ENCODE measurements at regions not wholly inside any gene's neighbourhood (a gene's known extent, or its start where the extent isn't known, plus 50 kb on each side); places are given as distances from the start of the nearest gene placed in this dataset.

DNA sequence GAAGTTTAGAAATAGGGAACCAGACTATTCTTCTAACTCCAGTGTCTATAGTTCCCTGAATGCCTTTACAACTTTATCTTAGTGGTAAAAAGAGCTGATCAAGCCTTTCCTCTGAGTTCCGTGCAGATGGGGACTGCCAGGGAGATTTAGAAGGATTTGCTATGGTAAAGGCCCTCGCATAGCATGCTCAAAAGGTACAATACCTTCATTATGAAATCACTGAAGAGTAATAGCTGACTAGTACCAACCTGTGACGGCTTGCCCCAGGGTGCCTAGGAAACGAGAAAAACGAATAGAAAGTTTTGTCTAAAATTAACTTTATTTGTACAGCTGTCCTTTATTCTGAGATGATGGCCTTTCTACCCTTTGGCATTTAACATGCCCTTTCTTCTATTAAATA lies 150.1 kb upstream of the ARHGAP42 start:
- DNase-seq = no peak

DNA sequence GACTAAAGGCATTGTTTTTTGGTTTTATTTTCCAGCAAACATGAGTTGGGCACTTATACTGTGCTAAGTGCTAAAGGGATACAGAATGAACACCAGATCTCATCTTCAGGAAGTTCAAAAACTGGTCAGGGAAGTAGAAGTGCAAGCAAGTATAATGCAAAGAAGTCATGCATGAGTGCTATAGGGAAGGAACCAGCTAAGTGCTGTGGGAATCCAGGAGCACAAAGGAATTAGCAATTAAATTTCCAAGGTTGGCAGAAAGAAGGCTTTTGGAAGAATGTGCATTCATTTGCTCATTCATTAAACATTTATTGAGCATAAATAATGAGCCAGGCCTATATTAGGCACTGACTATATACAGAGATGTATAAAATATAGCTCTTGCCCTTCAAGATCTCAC lies 143.7 kb upstream of the ARHGAP42 start:
- DNase-seq = no peak

DNA sequence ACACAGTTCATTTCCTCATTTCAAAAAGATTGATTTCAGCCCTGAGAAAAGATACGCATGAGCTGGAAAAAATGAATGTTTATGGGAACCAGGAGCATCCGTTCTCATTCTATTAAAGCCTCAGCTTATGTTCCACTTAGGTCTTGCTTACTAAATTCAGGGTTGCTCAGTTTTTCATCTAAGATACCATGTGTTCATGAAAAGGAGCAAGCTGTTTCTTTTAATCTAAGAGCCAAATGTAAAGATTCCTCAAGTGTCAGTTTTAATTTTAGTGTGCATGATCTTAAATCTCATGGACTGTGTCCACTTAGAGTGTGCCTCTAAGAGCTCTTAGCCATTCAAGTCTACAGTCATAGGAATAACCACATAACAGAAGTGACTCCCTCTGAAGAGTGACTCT lies 141.5 kb upstream of the ARHGAP42 start:
- no peak for DNase-seq

DNA sequence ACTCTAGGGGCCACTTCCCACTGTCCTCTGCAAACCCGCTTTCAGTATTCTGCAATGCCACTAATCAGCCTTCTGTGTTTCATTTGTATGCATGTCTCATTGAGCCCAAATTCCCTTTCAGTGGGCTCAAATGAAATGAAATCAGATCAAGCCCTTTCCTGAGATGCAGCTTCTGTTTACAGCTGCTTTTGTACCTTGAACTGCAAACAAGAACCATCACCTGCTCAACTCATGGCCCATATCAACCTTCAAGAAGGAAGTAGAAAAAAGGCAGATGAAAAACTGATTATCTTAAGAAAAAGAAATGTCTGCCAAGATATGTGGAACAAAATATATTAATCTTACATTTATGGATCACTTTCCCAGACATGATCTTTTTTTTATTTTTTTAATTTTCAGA lies 141.1 kb upstream of the ARHGAP42 start:
- no peak for DNase-seq

DNA sequence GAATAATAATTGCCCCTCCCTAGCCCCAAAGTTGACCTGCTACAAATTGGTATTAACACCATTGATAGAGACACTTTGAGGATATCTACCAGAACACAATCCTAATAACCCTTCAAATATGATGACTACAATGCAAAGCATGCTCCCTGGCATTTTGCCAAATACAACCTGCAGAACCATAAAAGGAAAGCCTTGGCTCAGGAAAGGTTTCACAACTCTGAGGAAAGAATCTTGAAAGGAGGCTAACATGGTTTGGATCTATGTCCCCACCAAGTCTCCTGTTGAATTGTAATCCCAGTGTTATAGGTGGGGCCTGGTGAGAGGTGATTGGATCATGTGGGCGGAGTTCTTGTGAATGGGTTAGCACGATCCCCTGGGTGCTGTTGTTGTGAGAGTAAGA lies 140.4 kb upstream of the ARHGAP42 start:
- DNase-seq = no peak

DNA sequence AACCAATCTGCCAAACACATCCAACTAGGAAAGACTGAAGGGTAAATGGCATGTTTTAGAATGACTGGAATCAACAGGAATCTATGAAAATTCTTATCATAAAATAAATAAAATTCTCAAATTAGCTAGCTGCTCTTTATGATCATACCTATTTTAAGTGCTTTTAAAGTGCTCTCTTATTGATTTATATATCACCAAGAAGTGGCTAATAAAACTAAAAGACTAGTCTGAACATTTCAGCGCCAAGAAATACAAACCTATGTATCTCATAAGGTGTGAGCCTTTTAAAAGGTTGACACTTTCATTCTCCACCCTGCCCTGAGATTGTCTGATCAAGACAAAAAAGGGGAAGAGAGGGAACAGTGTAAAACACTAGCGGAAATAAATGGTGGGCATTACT lies 136.8 kb upstream of the ARHGAP42 start:
- DNase-seq = no peak

DNA sequence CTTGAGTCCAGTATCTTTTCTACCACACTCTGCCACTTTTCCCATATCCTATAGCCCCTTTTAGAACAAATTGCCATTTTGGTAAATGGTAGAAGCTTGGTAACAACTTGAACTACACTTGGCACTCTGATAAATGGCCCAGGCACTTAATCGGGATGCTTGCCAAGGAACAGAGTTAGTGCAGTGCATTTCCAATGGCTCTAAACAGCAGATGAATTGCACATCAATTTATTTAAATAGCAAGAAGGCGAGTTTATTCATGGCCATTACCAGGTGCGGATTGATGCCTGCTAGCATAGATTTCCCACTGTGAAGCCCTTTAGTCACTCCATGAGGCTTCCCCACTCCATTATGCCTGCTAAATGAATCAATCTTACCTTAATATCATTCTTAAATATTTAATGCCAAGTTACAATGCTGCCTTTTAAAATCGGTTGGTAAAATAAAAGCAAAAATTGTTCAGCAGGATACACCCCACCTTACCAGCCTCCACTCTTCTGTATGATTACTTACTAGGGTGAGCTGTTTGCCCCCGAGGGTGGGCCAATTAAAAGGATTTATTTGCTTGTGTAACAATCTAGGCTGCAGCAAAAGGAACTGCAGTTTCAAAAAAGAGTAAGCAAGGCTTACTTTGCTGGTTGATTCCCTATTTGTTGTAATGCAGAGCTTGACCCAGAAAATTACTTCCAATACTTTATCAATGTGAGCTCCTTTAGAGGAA lies 136.0 kb upstream of the ARHGAP42 start:
- DNase-seq = no peak

DNA sequence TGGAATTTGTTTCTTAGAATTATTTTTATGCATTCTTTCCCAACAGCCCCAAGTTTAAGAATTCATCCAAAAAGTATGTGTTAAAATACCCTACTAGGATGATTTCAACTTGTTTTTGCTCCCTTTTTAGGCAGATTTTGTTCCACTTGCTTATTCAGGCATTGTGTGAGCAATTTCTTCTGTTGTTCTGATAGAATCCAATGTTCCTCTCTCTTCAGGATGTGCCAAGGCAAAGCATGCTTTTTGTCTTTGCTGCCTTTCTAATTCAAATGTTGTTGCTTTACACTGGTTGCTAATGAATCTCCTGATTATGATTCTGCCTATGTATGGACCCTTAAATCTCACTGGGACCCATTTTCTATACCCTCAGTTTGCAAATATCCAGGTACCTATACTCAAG lies 131.2 kb upstream of the ARHGAP42 start:
- DNase-seq = no peak

DNA sequence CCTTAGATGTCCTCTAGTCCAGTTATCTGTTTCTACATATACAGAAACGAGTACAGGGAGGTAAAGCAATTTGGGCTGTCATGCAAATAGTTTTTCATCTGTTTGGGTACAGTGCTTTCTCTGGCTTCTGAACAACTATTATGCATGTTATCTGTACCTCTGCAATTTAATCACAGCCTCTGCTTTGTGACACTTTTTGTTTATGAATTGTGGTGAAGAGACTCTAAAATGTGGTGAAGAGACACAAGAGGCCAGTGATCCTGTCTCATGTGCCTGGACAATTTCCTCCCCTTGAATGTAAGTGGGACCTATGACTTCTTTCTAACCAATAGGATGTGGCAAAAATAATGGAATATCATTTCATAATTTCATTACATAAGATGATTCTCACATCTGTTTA lies 130.3 kb upstream of the ARHGAP42 start:
- no peak for DNase-seq

DNA sequence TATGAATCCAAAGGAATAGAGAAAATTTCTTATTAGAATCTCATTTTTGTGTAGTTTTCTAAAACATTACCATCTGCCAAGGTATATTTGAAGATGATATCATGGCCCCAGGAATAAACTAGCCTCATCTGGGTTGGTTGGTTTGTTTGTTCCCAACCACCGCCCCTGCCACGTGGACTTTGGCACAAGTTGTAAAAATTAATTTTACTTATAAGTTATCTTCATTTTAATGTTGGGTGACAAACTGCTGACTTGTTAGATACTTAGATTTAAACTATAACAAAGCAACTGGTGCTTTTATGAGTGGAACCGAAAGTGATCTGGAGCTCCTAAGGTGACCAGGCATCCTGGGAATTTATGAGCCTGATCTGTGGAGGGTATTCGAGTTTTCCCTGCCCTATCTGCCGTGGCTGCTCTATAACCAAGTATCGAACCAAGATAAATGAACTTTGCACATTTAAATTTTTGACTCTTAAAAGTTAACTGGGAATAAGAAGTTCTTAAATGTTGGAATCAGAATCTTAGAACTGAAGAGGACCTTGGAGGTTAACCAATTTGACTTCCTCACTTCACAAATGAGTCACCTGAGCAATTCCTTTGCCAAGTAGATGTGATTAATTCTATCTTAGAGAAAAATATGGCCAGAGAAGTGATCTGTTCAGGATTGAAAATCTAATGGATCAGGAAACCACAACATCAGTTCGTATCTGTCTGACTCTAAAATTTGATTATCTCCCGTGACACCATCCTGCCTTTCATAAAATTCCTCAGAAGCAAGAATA lies 129.1 kb upstream of the ARHGAP42 start:
- no peak for DNase-seq

DNA sequence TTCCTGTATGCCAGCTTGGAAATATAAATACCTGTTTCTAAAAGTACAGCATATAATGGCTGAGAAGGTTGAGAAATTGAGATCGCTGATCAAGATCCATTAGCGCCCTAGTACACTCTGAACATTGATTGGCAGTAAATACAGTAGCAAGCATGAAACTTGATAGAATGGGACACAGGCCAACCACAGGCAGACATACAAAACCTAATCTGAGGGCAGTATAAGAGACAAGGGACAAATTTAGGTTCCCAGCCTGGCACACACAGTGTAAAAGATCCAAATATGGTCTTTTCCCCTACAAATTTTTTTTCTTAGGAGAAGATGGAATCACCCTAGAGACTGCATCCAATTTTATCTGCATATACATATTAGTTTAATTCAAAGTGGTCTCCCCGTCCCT lies 126.5 kb upstream of the ARHGAP42 start:
- DNase-seq = no peak

DNA sequence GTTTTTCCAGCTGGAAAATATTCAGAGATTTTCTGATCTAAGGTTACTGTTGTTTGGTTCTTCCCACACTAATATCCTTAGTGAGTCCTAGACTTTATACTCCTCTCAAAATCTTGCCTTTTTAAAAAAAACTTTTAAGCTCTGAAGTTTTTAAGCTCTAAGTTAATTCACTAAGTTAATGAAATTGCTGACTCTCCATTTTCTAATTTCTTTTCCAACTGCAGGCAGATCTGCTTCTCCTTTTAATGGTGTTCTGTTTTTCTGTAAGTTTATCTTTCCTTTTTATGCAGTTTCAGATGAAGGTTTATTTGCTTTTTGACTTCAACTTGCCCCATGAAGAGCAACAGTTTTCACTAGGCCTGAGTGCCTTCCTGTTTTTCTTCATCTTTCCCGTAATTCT lies 125.8 kb upstream of the ARHGAP42 start:
- DNase-seq = no peak

DNA sequence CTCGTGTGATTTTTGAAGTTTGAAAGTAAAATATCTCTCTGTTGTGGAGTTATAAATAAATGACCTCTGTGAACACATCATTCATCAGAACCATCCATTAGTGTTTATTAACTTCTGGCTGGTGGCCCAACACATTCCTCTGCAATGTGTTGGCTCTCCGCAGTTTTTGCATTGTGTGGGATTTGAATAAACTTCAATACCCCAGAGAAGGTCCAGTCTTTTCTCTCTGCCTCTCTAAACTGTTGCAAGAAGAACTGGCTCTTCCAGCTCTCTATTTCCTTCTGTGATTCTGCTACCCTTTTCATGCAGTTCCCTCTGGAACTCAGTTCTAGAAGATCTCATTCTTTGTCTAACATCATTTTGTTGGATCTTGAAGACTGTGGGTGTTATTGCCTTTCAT lies 125.0 kb upstream of the ARHGAP42 start:
- DNase-seq = no peak

DNA sequence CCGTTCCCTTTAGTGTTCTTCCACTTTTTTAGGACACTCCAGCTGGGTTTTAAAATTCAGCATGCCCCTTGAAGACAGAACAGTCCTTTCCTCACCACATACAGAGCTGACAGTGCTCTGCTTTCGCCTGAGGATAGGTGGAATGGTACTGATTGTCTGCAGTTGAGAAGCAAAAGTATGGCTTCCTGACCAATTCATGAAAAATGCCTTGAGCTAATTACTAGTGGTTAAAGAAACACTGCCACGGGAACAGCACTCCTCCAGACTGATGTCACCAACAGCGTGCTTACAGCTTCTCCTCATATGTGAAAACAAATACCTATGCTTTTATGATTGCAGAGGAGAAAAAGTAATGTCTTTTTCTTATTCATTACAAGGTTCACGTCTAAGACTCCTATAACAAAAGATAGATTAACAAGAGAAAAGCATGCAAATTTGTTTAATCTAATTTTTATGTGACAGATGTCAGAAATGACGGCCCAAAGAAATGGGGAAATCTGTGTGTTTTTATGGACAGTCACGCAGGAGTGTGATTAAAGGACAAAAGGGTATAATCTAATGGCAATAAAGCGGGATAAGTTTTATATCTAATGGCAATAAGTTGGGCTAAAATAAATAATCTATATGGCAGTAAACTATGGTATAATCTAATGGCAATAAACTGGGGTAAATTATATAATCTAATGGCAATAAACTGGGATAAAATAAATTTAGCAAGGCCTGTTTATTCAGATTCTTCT lies 123.4 kb upstream of the ARHGAP42 start:
- DNase-seq = no peak

DNA sequence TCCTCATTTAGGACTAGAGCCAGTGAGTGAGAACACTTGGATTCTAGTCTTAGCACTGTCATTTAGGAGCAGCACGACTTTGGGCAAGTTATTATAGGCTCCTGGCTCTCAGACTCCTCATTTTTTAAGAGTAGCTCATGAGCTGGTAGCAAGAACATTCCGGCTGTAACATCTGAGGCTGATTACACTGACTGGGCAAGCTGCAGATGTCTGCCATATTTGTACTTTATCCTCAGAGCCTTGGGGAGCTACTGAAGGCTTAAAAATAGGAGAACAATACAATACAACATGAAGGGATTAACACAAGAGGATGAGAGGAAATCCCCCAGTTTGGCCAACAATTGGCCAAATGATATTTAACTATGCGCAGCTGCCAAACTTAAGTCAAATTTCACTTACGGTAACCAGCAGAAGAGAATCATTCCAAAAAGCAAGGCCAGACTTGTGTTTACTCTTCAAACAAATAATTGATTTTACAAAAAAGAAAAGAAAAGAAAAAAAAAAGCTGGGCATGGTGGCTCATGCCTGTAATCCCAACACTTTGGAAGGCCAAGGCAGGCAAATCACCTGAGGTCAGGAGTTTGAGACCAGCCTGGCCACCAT lies 113.1 kb upstream of the ARHGAP42 start:
- DNase-seq = no peak

DNA sequence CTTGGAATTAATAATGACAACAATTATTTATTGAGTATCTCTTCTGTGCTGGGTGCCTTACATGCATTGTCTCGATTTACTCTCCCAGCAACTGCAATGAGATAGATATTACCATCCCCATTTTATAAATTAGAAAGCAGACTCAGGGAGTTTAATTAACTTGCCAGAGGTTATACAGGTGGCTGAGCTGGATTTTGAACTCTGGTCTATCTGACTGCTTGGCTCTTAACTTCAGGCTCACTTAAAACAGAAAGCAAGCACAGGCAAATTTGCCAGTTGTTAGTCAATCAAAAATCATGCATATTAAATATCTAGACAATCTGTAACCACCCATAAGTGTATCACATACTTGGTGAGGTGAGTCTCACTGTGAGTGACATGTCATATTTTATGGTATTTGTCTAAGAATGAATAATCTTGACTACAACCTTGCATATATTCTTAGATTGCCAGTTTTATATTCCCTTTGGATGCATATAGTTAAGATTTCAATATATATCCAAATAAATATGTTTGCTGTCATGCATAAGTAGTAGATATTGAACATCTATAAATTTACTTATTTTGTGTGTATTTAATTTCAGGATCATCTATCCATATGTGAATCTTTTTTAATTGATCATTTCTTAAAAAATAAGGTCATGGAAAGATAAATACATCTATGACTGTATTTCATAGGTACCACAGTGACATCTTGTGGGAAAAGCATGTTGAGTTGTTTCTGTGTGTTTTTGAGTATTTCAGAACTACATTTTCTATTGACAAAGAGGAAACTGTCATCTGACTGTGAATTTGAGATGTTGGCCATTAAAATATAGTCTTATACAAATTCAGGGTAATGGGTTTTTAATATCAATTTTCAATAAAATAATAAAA lies 112.0 kb upstream of the ARHGAP42 start:
- DNase-seq = no peak

DNA sequence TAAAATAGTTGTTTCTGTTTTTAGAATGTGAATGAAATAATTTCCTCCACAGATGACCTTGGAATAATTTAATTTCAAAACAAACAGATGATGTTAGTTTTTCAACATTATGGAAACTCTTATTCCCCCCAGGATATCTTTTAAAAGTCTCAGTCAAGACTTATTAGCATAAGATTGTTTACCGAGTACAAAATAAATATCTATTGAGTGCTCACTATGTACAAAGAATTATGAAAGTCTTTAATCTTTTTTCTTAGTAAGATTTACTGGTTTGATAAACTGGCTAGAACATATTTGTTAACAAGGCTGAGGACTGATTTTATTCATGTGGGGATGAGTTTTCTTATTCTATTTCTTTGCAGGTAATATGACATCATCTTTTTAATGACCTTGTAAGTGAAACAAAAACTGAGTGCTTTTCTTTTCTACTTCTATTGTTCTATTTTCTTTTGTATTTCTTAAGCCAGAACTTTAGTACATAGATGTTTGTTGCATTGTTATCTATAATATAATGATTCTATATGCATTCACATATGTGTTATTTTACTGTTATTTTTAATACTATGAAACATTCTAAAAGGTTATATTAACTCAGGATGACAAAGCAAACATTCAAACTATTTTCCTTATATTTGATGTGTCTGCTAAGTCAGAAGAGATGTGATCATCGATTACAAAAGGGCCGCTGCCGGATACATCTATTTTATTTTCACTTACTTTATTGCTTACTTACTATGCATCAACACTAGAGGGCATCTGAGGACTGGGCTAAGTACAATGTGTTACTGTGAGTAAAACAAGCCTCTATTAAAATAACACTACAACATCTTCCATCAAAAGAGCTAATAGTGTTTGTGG lies 111.0 kb upstream of the ARHGAP42 start:
- peak; percentile 39 for DNase-seq

DNA sequence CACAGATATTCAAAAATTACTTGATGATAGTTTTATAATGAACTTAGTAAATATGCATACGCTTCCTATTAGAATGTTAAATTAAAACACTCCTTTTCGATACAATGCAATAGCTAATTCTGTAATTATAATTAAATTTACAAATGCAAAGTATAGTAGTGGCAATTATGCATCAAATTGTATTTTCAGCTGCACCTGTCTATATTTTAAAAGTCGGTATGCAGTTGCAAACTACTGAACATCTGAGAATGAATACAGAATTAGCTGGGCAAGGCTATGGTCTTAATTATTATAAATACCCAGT lies 110.4 kb upstream of the ARHGAP42 start:
- no peak for DNase-seq

DNA sequence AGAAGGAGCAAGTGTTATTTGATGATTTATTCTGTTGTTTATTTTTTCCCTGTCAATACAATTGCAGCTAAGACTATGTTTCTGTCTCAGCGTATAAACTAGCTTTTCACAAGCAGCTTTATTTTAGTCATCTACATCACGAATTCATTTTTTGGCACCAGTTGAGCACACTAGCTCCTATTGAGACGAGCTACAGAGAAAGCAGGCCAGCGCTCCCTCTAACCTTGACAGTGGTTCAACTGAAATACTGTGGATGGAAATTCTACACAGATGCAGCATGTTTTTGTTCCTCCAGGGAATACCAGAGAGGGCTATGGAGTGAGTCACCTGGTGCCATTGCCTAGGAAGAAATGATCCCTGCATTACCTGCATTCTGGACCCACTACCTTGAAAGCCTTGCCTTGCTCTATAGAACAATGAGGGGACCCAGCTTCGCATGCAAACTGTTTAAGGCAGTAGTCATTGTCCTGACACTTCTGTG lies 108.2 kb upstream of the ARHGAP42 start:
- no peak for DNase-seq

DNA sequence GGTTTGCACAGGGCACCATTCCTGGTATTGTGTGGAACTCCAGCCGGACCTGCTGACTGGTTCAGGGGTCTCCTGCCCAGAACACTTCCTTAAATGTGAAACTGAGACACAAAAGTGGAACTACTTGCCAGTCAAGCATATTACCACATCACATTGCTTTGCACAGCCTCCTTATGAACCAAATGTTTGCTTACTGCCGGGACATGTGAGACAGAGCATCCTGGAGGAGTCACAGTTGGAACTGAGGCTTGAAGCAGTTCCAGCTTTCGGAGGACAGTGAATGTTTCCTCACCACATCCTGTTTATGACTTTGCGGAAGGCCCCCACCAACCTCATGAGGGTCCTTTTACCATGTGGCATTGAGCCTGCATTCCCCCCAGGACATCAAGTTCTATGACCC lies 105.8 kb upstream of the ARHGAP42 start:
- no peak for DNase-seq

DNA sequence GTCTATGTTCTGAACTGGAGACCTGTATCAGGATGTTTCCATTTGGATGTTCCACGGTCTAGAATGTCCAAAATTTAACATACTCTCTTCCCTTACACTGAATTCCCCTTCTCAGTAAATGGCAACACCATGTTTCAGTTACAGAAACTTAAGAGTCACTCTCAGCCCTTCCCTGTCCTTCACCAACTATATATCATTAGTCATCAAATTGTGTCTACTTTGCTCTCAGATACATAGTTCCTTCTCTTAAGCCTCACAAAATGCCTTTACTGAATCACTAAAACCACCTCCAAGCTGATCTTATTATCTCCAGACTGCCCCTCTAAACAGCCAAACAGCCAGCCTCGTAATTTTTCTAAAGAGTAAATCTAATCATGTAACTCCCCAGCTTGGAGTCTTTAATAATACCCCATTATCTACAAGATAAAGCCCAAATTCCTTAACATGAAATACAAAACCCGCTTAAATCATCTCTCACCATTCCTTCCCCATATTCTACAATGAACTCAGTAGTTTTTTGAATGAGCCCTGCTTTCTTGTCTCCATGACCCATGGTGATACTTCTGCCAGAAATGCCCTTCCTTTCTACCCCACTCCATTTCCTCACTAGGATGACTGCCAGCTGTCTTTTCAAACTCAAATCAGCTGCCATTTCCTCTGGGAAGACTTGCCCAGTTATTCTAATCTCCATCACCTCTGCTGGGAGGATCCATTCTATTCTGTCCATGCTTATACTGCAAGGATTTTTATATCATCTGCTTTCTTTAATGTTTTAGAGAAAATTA lies 102.7 kb upstream of the ARHGAP42 start:
- DNase-seq = no peak
